Mesothelial cell of epicardium (in vitro differentiated cells): ENCODE measurements at regions not wholly inside any gene's neighbourhood (a gene's known extent, or its start where the extent isn't known, plus 50 kb on each side); places are given as distances from the start of the nearest gene placed in this dataset.

Experiments used
- DNase-seq, 2 experiments: peaks; one replicate each; pipeline ENCODE4 v3.0.0; 2021; ENCODE audit warnings: low spot score in 2 of 2; ENCODE audit not compliant: unreplicated experiment in 2 of 2
- H3K27ac Mint-ChIP-seq: 2 replicates; pipeline ENCODE4 v1.8.0; 2021; ENCODE audit warnings: mixed read lengths
- H3K27me3 Mint-ChIP-seq: 2 replicates; pipeline ENCODE4 v1.8.0; 2021; ENCODE audit warnings: low read depth, mixed read lengths
- H3K36me3 Mint-ChIP-seq: 2 replicates; pipeline ENCODE4 v1.8.0; 2021; ENCODE audit warnings: mixed read lengths
- H3K4me1 Mint-ChIP-seq: 2 replicates; pipeline ENCODE4 v1.8.0; 2021; ENCODE audit warnings: mixed read lengths
- H3K4me3 Mint-ChIP-seq: 2 replicates; pipeline ENCODE4 v1.8.0; 2021; ENCODE audit warnings: mild to moderate bottlenecking, moderate library complexity, mixed read lengths
- H3K9me3 Mint-ChIP-seq: 2 replicates; pipeline ENCODE4 v1.8.0; 2021; ENCODE audit warnings: mixed read lengths
- CTCF ChIP-seq: fragments of 200-600 bp; sonication (generic); IDR thresholded peaks from one replicate; pipeline ENCODE4 v1.5.0; 2021; ENCODE audit warnings: antibody characterized with exemption; ENCODE audit not compliant: unreplicated experiment

- no peak overlapping the region for H3K4me3 Mint-ChIP-seq
- DNase-seq, result no peak
- no peak for TF ChIP-seq CTCF
- H3K27ac Mint-ChIP-seq, result no peak overlapping the region
- no peaks in the 10 kb centered on the region for H3K4me1 Mint-ChIP-seq
- H3K27me3 Mint-ChIP-seq, result peaks cover 17% of the 10 kb centered on the region
- no peaks in the 10 kb centered on the region for H3K36me3 Mint-ChIP-seq
- no peaks in the 10 kb centered on the region for H3K9me3 Mint-ChIP-seq
These were observed 135.6 kb downstream of the ANKRD60 start for GRCh38 chr20:58092871-58093270.

- no peak for TF ChIP-seq CTCF
- H3K27me3 Mint-ChIP-seq, result peaks cover 13% of the 10 kb centered on the region
- H3K9me3 Mint-ChIP-seq, result no peaks in the 10 kb centered on the region
- DNase-seq, result no peak
- no peaks in the 10 kb centered on the region for H3K4me1 Mint-ChIP-seq
- no peak overlapping the region for H3K4me3 Mint-ChIP-seq
- no peak overlapping the region for H3K27ac Mint-ChIP-seq
- no peaks in the 10 kb centered on the region for H3K36me3 Mint-ChIP-seq
These were observed 136.1 kb downstream of the ANKRD60 start for GRCh38 chr20:58092353-58092752.

DNA sequence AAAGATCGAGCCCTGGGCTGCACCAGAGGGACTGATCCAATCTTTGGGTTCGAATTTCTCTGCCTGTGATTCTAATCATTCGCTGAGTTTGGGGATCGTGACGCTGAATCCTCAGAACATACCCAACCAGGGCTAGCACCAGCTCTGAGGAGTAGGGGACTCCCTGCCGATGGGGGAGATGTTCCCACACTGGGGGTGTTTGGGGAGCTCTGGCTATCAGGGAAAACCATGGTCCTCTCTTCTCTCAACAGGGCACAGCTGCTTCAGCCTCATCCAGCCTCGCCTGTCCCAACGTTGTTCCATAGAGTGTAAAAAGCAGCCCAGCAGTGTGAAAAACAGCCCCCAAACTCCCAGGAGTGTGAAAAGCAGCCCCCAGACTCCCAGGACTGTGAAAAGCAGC is 136.6 kb downstream of the ANKRD60 start:
- H3K4me3 Mint-ChIP-seq, result no peak overlapping the region
- no peaks in the 10 kb centered on the region for H3K4me1 Mint-ChIP-seq
- H3K9me3 Mint-ChIP-seq, result no peaks in the 10 kb centered on the region
- no peak for DNase-seq
- no peak overlapping the region for H3K27ac Mint-ChIP-seq
- H3K36me3 Mint-ChIP-seq, result no peaks in the 10 kb centered on the region
- H3K27me3 Mint-ChIP-seq, result peaks cover 7% of the 10 kb centered on the region
- TF ChIP-seq CTCF, result no peak

DNA sequence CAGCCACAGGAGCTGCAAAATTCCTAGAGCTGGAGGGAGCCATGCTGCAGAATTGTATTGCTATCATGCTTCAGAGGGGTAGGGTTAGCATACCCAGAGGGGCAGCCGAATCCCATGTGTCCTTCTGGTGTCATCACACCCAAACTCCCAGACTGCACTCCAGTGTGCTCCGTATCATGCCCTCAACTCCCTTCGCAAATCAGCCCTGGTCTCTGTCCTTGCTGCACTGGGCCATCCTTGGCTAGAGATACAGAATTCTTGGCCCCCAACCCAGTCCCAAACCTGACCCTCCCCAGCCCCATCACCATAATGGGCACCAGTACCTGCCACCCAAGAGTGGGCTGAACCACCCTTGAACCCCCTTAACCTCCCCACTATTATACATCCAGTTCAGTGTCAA is 138.3 kb downstream of the ANKRD60 start:
- Mint-ChIP-seq H3K9me3 (no peaks in the 10 kb centered on the region), H3K27ac (no peak overlapping the region), H3K36me3 (no peaks in the 10 kb centered on the region), H3K27me3 (peaks cover 6% of the 10 kb centered on the region), H3K4me1 (no peaks in the 10 kb centered on the region), H3K4me3 (no peak overlapping the region)
- no peak for DNase-seq
- TF ChIP-seq CTCF, result no peak

- Mint-ChIP-seq H3K9me3 (no peaks in the 10 kb centered on the region), H3K27ac (no peak overlapping the region), H3K27me3 (peaks cover 5% of the 10 kb centered on the region), H3K4me3 (no peak overlapping the region), H3K36me3 (no peaks in the 10 kb centered on the region), H3K4me1 (no peaks in the 10 kb centered on the region)
- DNase-seq, result no peak
- TF ChIP-seq CTCF, result no peak
These were observed 139.8 kb downstream of the ANKRD60 start for GRCh38 chr20:58088625-58089024.

DNA sequence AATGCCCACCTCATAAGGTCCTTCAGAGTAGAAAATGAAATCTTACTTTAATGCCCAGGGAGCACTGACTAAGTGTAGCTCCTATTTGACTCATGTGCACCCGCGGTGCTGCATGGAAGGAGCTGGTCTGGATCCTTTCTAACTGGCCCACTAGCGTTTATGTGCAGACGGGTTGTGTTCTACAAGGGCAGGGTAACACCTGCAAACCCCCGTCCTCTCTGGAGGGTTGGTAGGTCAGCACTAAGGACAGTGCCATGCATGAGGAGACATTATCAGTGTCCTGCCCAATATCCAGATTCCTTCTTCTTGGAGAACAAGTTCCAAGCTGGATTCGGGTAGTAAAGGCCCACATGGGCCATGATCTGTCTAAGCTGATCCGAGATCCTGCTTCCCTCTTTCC is 140.3 kb downstream of the ANKRD60 start:
- H3K27me3 Mint-ChIP-seq, result peaks cover 3% of the 10 kb centered on the region
- H3K9me3 Mint-ChIP-seq, result no peaks in the 10 kb centered on the region
- no peak overlapping the region for H3K27ac Mint-ChIP-seq
- H3K4me3 Mint-ChIP-seq, result no peak overlapping the region
- DNase-seq, result no peak
- no peaks in the 10 kb centered on the region for H3K36me3 Mint-ChIP-seq
- no peak for TF ChIP-seq CTCF
- H3K4me1 Mint-ChIP-seq, result no peaks in the 10 kb centered on the region
